ENCODE measurements at regions not wholly inside any gene's neighbourhood (a gene's known extent, or its start where the extent isn't known, plus 50 kb on each side); places are given as distances from the start of the nearest gene placed in this dataset.

GRCh38 chr12:126084480-126084879 is 1019.2 kb downstream of the AACS start:
- DNase-seq (ENCODE audit: low read depth in 2 of 2), result no peak

- no peak for DNase-seq (ENCODE audit: low read depth in 2 of 2)
These were observed 1021.0 kb downstream of the AACS start for GRCh38 chr12:126086242-126086641.

GRCh38 chr12:126087692-126088091 is 1022.5 kb downstream of the AACS start:
- no peak for DNase-seq (ENCODE audit: low read depth in 2 of 2)

GRCh38 chr12:126093908-126094307 is 1028.7 kb downstream of the AACS start:
- no peak for DNase-seq (ENCODE audit: low read depth in 2 of 2)

GRCh38 chr12:126095748-126096510 is 1030.7 kb downstream of the AACS start:
- no peak for DNase-seq (ENCODE audit: low read depth in 2 of 2)

- no peak for DNase-seq (ENCODE audit: low read depth in 2 of 2)
These were observed 1041.5 kb downstream of the AACS start for GRCh38 chr12:126106706-126107105.

- DNase-seq (ENCODE audit: low read depth in 2 of 2), result no peak
These were observed 1042.4 kb downstream of the AACS start for GRCh38 chr12:126107659-126108058.

GRCh38 chr12:126108247-126108646 is 1043.0 kb downstream of the AACS start:
- no peak for DNase-seq (ENCODE audit: low read depth in 2 of 2)

GRCh38 chr12:126112141-126112540 is 1046.9 kb downstream of the AACS start:
- DNase-seq (ENCODE audit: low read depth in 2 of 2), result no peak

GRCh38 chr12:126112849-126113248 is 1047.6 kb downstream of the AACS start:
- no peak for DNase-seq (ENCODE audit: low read depth in 2 of 2)

- no peak for DNase-seq (ENCODE audit: low read depth in 2 of 2)
These were observed 1049.2 kb downstream of the AACS start for GRCh38 chr12:126114441-126114840.

GRCh38 chr12:126117502-126117901 is 1052.3 kb downstream of the AACS start:
- no peak for DNase-seq (ENCODE audit: low read depth in 2 of 2)

- no peak for DNase-seq (ENCODE audit: low read depth in 2 of 2)
These were observed 1074.1 kb downstream of the AACS start for GRCh38 chr12:126139355-126139754.

- no peak for DNase-seq (ENCODE audit: low read depth in 2 of 2)
These were observed 1079.4 kb downstream of the AACS start for GRCh38 chr12:126144603-126145002.

GRCh38 chr12:126147321-126147720 is 1082.1 kb downstream of the AACS start:
- DNase-seq (ENCODE audit: low read depth in 2 of 2), result no peak

- no peak for DNase-seq (ENCODE audit: low read depth in 2 of 2)
These were observed 1091.8 kb downstream of the AACS start for GRCh38 chr12:126156806-126157574.

GRCh38 chr12:126157575-126157966 is 1092.3 kb downstream of the AACS start:
- no peak for DNase-seq (ENCODE audit: low read depth in 2 of 2)

- no peak for DNase-seq (ENCODE audit: low read depth in 2 of 2)
These were observed 1093.9 kb downstream of the AACS start for GRCh38 chr12:126159139-126159538.

GRCh38 chr12:126160912-126161311 is 1095.7 kb downstream of the AACS start:
- DNase-seq (ENCODE audit: low read depth in 2 of 2), result no peak

- no peak for DNase-seq (ENCODE audit: low read depth in 2 of 2)
These were observed 1098.7 kb downstream of the AACS start for GRCh38 chr12:126163984-126164383.

GRCh38 chr12:126171937-126172559 is 1106.8 kb downstream of the AACS start:
- no peak for DNase-seq (ENCODE audit: low read depth in 2 of 2)

- no peak for DNase-seq (ENCODE audit: low read depth in 2 of 2)
These were observed 1117.5 kb downstream of the AACS start for GRCh38 chr12:126182619-126183236.
